OCI-M2 (cell line): ENCODE measurements at regions not wholly inside any gene's neighbourhood (a gene's known extent, or its start where the extent isn't known, plus 50 kb on each side); places are given as distances from the start of the nearest gene placed in this dataset.

Source experiments
- DNase-seq: peaks from one replicate; lab custom pipeline; 2025; ENCODE audit not compliant: unreplicated experiment; lab: John Stamatoyannopoulos, UW

- DNase-seq: no peak
Measured at GRCh38 chr10:29063806-29064644, 224.8 kb upstream of the LYZL1 start.

DNA sequence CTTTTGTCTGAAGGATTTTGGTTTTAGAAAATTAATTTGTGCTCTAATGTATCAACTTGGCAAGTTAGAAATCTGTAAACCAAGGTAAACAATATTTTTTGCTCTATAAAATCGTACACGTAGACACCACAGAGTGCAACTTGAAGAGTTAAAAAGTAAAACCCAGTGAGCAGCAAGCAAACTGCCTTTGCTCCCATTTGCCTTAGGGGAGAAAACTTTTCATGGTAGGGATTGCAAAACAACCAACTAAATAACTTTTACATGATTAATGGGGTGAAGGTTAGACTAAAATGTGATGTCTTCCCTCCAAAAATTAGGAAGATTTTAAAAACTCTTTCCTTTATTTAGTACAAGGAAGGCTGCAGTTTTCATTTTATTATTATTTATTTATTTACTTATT lies 224.2 kb upstream of the LYZL1 start:
- no peak for DNase-seq

GRCh38 chr10:29067161-29067560 lies 221.7 kb upstream of the LYZL1 start:
- no peak for DNase-seq

DNA sequence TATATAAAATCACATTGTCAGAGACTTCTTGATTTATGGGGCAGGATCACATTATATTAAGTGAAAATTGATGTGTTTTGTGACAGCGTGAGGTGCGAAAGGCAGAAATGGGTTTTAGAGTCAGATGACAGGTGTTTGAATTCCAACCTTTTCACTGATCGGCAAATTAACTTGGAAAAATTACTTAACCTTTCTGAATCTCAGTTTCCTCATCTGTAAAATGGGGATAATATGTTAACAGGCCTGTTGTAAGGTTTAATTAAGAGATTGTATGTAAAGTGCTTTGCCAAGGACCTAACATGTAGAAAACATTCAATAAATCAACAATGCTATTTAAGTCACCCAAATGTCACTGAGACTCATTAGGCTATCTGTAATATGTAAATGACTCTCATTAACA lies 221.2 kb upstream of the LYZL1 start:
- DNase-seq: no peak

GRCh38 chr10:29068302-29068701 lies 220.6 kb upstream of the LYZL1 start:
- no peak for DNase-seq

DNA sequence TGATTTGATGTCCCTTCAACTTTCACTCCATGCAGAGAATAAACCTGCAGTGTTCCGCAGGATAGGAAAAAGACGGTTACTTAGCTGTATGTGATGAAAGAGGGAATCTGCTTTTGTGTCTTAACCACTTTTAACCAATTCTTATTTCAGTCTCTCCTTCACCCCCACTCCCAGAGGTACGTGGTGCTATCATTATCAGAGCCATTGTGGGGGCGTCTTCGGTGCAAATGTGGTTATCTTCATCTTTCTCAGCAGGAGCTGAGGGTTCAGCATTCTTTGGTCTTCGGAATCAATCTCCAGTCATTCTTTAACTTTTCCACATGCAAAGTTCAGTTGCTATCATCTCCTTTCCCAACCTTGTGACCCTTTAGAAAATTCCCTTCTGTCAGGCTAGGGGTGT lies 219.9 kb upstream of the LYZL1 start:
- DNase-seq: no peak

GRCh38 chr10:29069941-29070340 lies 218.9 kb upstream of the LYZL1 start:
- no peak for DNase-seq

- DNase-seq: no peak
Measured at GRCh38 chr10:29078919-29079318, 210.0 kb upstream of the LYZL1 start.

DNA sequence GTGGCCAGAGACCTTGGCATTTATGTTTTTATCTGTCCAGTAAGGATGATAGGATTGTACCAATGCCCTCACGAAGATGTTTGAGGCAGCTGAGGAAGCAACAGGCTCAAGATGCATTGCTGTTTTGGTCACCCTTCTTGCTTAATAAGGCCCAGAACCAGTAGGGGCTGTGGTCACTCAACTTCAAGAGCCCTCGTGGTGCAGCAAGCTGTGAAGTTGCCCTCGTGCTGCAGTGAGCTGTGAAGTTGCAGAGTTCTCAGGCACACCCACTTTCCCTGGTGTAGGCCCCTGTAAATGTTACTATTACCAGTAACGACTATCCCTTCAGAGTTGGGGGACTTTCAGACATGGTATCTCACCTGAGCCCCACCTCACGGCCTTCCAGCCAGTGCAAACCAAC lies 207.6 kb upstream of the LYZL1 start:
- DNase-seq: no peak

DNA sequence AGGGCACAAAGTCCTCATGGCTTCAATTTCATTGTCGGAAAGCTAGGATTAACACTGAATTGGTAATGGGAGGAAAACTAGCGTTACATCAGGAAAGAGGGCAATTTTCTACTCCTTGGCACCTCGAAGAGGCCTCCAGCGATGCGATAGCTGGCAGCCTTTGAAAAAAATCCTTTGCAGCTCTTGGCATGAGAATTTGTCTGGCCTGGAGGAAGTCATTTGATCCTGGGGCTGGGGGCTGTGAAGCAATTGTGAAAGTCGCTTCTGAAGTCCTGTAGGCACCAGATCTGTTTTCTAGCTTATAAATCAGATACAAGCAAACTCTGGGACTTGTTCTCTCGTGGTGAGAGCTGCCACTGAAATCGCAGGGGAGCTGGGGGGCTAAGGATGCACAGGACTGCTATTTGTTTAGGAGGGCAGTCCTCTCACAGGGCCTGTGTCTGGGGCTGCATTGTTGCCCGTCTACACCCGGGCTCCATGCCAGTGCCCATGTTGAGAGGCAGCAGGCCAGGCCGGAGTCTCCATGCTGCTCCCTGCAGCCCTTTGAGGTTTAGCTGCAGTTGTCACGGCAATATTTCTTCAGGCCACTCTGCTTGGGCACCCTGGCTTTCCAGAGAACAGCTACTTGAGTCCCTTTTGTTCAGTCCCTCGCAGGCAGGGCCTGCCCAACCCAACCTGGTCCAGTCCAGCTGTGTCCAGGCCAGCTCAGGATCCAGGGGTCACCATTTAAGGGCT lies 206.8 kb upstream of the LYZL1 start:
- DNase-seq: no peak

GRCh38 chr10:29083096-29083495 lies 205.8 kb upstream of the LYZL1 start:
- DNase-seq: no peak

DNA sequence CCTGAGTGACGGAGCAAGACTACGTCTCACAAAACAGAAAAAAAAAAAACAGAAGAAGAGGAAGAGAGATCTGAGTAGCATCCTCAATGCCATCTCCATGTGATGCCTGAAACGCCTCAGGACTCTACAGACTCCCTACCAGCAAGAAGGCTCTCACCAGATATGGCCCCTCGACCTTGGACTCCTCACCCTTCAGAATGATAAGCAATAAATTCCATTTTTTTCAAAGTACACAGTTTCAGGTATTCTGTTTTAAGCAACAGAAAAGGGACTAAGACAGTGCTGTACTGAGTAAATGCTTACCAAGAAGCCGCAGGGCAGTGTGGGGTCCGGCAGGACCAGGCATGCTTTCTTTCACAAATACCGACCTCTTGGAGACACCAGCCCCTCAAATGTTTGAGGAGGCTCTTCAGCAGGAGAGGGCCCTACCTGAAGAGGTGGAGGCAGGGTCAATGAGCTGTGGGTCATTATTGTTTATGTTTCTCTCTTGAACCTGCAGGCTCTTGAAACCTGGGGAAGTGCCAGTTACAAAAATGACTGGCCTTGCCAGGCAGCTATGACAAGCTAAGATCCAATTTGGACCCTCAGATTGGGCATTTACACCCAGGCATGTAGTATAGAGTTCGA lies 204.1 kb upstream of the LYZL1 start:
- no peak for DNase-seq

DNA sequence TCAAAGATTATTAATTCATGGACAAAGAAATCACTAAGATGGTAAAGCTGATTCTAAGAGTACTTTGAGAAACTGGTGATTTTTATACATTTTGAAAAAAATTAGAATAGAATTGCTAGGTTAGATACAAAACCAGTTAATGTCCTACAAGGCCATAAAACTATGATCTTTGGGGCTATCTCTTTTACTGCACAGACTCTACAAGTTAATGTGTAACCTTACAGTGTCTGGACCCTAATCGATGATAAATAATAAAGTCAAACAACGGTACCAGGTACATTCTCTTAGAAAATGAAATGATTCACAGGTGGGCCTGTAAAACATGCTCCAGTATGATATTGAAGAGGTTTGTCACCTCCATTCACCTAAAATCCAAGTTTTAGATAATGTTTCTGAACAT lies 199.8 kb upstream of the LYZL1 start:
- DNase-seq: no peak

GRCh38 chr10:29096303-29096824 lies 192.5 kb upstream of the LYZL1 start:
- DNase-seq: no peak

DNA sequence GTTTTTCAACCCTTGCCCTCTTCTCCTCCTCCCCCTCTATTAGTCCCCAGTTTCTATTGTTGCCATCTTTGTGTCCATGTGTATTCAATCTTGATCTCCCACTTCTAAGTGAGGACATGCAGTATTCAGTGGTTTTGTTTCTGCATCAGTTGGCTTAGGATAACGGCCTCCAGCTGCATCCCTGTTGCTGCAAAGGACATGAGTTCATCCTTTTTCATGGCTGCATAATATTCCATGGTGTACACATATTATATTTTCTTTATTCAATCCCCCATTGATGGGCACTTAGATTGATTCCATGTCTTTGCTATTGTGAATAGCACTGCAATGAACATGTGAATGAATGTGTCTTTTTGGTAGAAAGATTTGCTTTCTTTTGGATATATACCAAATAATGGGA lies 190.4 kb upstream of the LYZL1 start:
- DNase-seq: no peak

GRCh38 chr10:29099001-29099400 lies 189.9 kb upstream of the LYZL1 start:
- no peak for DNase-seq

DNA sequence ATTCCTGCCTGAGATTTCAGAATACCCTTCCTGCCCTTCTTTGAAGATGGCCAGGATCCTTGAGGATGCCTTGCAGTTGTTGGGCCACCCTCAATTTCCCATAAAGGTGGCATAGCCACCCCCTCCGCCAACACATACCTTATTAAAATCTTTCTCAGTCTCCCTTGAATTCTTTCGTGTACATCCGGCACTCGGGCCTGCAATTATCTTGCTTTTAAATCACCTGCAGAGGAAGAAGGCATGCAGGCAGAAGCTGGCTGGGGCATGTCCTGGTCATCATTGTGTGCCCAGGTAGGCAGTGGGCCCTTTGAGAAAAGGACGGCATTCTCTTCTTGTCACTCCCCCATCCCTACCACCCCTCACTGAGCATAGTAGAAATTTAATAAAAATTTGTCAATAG lies 189.5 kb upstream of the LYZL1 start:
- no peak for DNase-seq

DNA sequence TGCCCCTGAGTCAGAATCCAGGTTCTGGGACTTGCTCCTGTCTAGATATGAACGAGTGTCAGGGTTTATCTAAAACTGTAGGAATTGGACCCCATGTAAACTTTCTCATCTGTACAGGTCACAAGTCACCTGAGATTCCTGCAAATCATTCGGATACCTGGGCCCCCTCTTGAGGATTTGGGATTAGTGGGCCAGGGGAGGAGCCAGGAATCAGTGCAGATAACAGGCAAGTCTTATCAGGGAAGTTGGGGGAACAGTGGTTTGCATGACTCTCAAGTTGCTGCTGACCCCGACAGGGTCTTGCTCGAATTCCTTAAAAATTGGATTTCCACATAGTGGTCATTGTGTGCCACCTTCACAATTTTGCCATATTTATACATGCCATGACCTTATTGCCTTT lies 188.4 kb upstream of the LYZL1 start:
- no peak for DNase-seq

DNA sequence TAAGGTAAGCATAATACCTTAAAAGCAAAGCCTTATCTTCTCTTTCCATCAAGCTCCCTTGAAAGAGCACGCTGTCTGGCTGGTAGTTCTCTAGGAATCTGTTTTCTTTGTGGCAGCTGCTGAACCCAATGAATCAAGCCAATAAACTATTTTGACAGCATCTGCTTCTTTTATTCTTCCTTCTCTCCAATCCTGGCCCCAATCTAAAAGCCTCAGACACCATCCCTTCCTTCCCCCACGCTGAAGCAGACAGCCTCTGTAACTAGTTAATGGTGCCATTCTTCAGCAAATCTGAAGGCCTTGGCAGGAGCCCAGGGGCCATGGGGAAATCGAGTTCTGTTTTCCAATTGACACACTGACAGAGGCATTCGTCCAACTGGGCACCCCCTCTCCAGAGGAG lies 186.6 kb upstream of the LYZL1 start:
- no peak for DNase-seq

DNA sequence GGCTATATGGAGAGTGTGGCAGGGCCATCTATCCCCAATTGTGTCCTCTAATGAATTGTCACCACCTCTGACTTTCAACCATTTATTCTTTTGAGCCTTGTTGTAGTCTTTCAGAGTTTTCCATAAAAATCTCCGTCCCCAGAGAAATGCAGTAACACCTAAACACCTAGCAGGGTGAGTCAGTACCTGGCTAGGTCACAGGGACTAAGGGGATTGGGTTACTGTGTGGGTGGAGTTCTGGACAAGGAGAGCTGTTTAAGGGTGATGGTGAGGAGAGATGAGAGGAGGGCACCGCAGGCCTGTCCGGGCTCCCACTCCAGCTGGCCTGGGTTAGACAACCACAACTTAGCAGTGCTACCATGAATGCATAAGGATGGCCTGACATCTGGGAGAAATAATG lies 186.2 kb upstream of the LYZL1 start:
- no peak for DNase-seq

- DNase-seq: no peak
Measured at GRCh38 chr10:29104661-29105399, 184.0 kb upstream of the LYZL1 start.
